ENCODE measurements at regions not wholly inside any gene's neighbourhood (a gene's known extent, or its start where the extent isn't known, plus 50 kb on each side); places are given as distances from the start of the nearest gene placed in this dataset.

GRCh38 chr13:107238262-107238981 lies 670.5 kb upstream of the ARGLU1 start:
- H3K9me3 Mint-ChIP-seq = no peaks in the 10 kb centered on the region
- no peak overlapping the region for H3K4me3 Mint-ChIP-seq
- no peak overlapping the region for H3K27ac Mint-ChIP-seq
- peaks cover 9% of the 10 kb centered on the region for H3K27me3 Mint-ChIP-seq (ENCODE audit: low read depth)
- TF ChIP-seq, protein P1, sequence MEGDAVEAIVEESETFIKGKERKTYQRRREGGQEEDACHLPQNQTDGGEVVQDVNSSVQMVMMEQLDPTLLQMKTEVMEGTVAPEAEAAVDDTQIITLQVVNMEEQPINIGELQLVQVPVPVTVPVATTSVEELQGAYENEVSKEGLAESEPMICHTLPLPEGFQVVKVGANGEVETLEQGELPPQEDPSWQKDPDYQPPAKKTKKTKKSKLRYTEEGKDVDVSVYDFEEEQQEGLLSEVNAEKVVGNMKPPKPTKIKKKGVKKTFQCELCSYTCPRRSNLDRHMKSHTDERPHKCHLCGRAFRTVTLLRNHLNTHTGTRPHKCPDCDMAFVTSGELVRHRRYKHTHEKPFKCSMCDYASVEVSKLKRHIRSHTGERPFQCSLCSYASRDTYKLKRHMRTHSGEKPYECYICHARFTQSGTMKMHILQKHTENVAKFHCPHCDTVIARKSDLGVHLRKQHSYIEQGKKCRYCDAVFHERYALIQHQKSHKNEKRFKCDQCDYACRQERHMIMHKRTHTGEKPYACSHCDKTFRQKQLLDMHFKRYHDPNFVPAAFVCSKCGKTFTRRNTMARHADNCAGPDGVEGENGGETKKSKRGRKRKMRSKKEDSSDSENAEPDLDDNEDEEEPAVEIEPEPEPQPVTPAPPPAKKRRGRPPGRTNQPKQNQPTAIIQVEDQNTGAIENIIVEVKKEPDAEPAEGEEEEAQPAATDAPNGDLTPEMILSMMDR (IDR thresholded peaks at IDR 0.05; ENCODE audit: unreplicated experiment) = no peak
- no peak for DNase-seq (ENCODE audit: low spot score in 2 of 2, unreplicated experiment in 2 of 2)
- no peaks in the 10 kb centered on the region for H3K36me3 Mint-ChIP-seq
- H3K4me1 Mint-ChIP-seq = no peaks in the 10 kb centered on the region

DNA sequence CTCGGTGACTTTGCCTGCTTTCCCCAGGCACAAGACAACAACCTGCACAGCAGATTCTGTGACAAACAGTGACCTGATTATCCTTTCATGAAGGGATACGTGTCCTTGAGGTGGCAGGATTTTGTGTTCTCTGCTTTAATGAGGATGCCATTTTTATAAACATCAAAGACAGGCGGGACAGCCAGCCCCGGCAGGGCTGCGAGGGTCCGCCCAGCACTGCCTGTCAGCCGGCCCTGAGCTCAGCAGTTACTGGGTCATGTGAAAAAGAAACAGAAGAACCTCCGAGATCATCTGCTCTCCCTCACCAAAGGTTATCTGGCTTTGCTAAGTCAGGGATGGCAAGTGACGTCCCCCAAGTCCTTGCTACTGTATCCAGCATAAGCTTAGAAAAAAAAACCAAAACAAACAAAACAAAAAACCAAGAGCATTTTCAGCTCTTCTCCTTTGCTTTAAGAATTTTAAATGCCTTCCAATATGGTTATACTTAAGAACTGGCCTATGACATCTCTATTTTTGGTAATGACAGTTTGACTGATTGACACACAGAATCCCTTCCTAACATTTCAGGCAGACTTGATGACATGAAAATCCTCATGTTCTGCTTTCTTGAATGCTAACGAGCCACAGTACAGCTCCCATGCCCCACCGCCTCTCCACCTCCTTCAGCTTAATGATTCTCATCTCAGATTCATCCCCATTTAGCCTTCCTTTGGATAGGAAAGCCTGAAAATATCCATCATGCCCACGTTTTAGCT lies 666.6 kb upstream of the ARGLU1 start:
- Mint-ChIP-seq H3K36me3 (no peaks in the 10 kb centered on the region), H3K27me3 (ENCODE audit: low read depth) (peaks cover 9% of the 10 kb centered on the region), H3K4me3 (no peak overlapping the region), H3K4me1 (no peaks in the 10 kb centered on the region), H3K9me3 (no peaks in the 10 kb centered on the region), H3K27ac (no peak overlapping the region)
- TF ChIP-seq, protein P1 (IDR thresholded peaks at IDR 0.05; ENCODE audit: unreplicated experiment) = no peak
- DNase-seq (ENCODE audit: low spot score in 2 of 2, unreplicated experiment in 2 of 2) = no peak

DNA sequence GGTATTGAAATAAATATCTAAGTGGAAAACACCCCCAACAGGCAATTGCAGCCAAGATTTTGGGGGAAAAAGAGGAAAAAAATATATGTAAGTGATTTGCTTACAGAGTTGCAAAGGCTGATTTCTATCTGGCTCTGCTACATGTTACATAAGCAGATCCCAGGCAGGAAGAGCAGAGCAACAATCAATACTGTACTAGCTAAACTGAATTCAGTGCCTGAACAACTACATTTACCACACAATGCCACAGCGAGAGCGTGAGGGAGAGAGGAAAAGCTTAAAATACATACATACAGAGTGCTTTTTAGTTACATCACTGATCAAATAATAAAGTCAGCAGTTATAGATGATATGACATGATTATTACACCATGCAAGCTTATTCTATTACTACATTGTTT lies 665.6 kb upstream of the ARGLU1 start:
- H3K36me3 Mint-ChIP-seq = no peaks in the 10 kb centered on the region

DNA sequence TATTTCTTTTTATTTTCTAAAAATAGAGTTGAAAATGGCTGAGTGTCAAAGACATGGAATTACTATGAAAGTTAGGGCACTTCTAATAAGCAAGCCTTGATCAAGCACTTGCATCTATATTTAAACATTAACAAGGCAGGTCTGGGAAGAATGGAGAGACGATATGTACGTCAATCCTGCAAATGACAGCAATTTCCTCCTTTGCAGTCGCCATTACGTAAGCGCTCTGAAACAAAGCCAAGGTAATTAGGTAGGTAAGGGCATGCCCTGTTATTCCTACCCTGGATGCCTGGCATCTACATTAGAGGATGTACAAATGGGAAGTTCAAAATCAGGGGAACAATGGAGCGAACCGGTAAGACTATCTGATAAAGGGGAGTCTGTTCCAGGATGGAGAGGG lies 664.0 kb upstream of the ARGLU1 start:
- H3K27me3 Mint-ChIP-seq (ENCODE audit: low read depth) = peaks cover 13% of the 10 kb centered on the region
- H3K27ac Mint-ChIP-seq = no peak overlapping the region
- no peak overlapping the region for H3K4me3 Mint-ChIP-seq
- no peaks in the 10 kb centered on the region for H3K36me3 Mint-ChIP-seq
- H3K4me1 Mint-ChIP-seq = no peaks in the 10 kb centered on the region
- H3K9me3 Mint-ChIP-seq = no peaks in the 10 kb centered on the region
- no peak for DNase-seq (ENCODE audit: low spot score in 2 of 2, unreplicated experiment in 2 of 2)
- TF ChIP-seq, protein P1 (IDR thresholded peaks at IDR 0.05; ENCODE audit: unreplicated experiment) = no peak

More for the DNA sequence above, 665.6 kb upstream of the ARGLU1 start:
- H3K9me3 Mint-ChIP-seq = no peaks in the 10 kb centered on the region
- H3K27ac Mint-ChIP-seq = no peak overlapping the region
- TF ChIP-seq, protein P1 (IDR thresholded peaks at IDR 0.05; ENCODE audit: unreplicated experiment) = no peak
- no peaks in the 10 kb centered on the region for H3K4me1 Mint-ChIP-seq
- peaks cover 9% of the 10 kb centered on the region for H3K27me3 Mint-ChIP-seq (ENCODE audit: low read depth)
- H3K4me3 Mint-ChIP-seq = no peak overlapping the region
- no peak for DNase-seq (ENCODE audit: low spot score in 2 of 2, unreplicated experiment in 2 of 2)

- no peaks in the 10 kb centered on the region for H3K9me3 Mint-ChIP-seq
- no peaks in the 10 kb centered on the region for H3K36me3 Mint-ChIP-seq
- no peak overlapping the region for H3K4me3 Mint-ChIP-seq
- H3K4me1 Mint-ChIP-seq = no peaks in the 10 kb centered on the region
- no peak overlapping the region for H3K27ac Mint-ChIP-seq
- TF ChIP-seq, protein P1 (IDR thresholded peaks at IDR 0.05; ENCODE audit: unreplicated experiment) = no peak
- DNase-seq (ENCODE audit: low spot score in 2 of 2, unreplicated experiment in 2 of 2) = no peak
- H3K27me3 Mint-ChIP-seq (ENCODE audit: low read depth) = peaks cover 9% of the 10 kb centered on the region
These were observed 655.9 kb upstream of the ARGLU1 start for GRCh38 chr13:107223867-107224266.
